ENCODE measurements at regions not wholly inside any gene's neighbourhood (a gene's known extent, or its start where the extent isn't known, plus 50 kb on each side); places are given as distances from the start of the nearest gene placed in this dataset.
"Not testable (repeated sequence)": the region's sequence is repeated elsewhere in the genome, so short reads cannot be mapped to it uniquely, and the experiment has no call there.

- not testable (repeated sequence) for TF ChIP-seq PATZ1 (CRISPR knock-in tag; IDR thresholded peaks at IDR 0.05; ENCODE audit: borderline replicate concordance); OSR1 (CRISPR knock-in tag; IDR thresholded peaks at IDR 0.05); ZFP3 (CRISPR knock-in tag; IDR thresholded peaks at IDR 0.05); ZFP30 (CRISPR knock-in tag; IDR thresholded peaks at IDR 0.05); TOX (CRISPR knock-in tag; IDR thresholded peaks at IDR 0.05; ENCODE audit: borderline replicate concordance); CSDC2 (CRISPR knock-in tag; IDR thresholded peaks at IDR 0.05); ZC3H10 (CRISPR knock-in tag; IDR thresholded peaks at IDR 0.05); ESRRG (CRISPR knock-in tag; IDR thresholded peaks at IDR 0.05); PPARA (CRISPR knock-in tag; IDR thresholded peaks at IDR 0.05; ENCODE audit: borderline replicate concordance); RARB (CRISPR knock-in tag; IDR thresholded peaks at IDR 0.05); CSRNP3 (CRISPR knock-in tag; IDR thresholded peaks at IDR 0.05); ZNF70 (CRISPR knock-in tag; IDR thresholded peaks at IDR 0.05); CREB5 (CRISPR knock-in tag; IDR thresholded peaks at IDR 0.05; ENCODE audit: low read depth)
Observed at GRCh38 chr1:196002296-196002695, 605.9 kb downstream of the KCNT2 start.
